Nephron progenitor cell (in vitro differentiated cells): ENCODE measurements at regions not wholly inside any gene's neighbourhood (a gene's known extent, or its start where the extent isn't known, plus 50 kb on each side); places are given as distances from the start of the nearest gene placed in this dataset.
A peak's percentile ranks its signal among the peaks of the same experiment; 100 is the strongest.

Experiments
- DNase-seq: peaks from one replicate; pipeline ENCODE4 v3.0.0; 2021
- H3K27ac Mint-ChIP-seq: 2 replicates; pipeline ENCODE4 v1.8.0; 2021; ENCODE audit warnings: mild to moderate bottlenecking, moderate library complexity, mixed read lengths
- H3K27me3 Mint-ChIP-seq: 2 replicates; pipeline ENCODE4 v1.8.0; 2021; ENCODE audit warnings: mild to moderate bottlenecking, low read depth, mixed read lengths; ENCODE audit not compliant: poor library complexity
- H3K36me3 Mint-ChIP-seq: 2 replicates; pipeline ENCODE4 v1.8.0; 2021; ENCODE audit warnings: low read depth, mixed read lengths
- H3K4me1 Mint-ChIP-seq: 2 replicates; pipeline ENCODE4 v1.8.0; 2021; ENCODE audit warnings: mixed read lengths
- H3K4me3 Mint-ChIP-seq: 2 replicates; pipeline ENCODE4 v1.8.0; 2021; ENCODE audit warnings: mild to moderate bottlenecking, moderate library complexity, mixed read lengths
- H3K9me3 Mint-ChIP-seq: 2 replicates; pipeline ENCODE4 v1.8.0; 2021; ENCODE audit warnings: mild to moderate bottlenecking, moderate library complexity, mixed read lengths
- CTCF ChIP-seq: fragments of 200-600 bp; sonication (generic); IDR thresholded peaks from 2 replicates; pipeline ENCODE4 v1.5.0; 2021; ENCODE audit warnings: antibody characterized with exemption

GRCh38 chr5:62794456-62794855 is 215.8 kb downstream of the LRRC70 start:
- no peak overlapping the region for H3K4me3 Mint-ChIP-seq
- H3K27ac Mint-ChIP-seq, result no peak overlapping the region
- no peaks in the 10 kb centered on the region for H3K27me3 Mint-ChIP-seq
- DNase-seq, result no peak
- no peaks in the 10 kb centered on the region for H3K4me1 Mint-ChIP-seq
- H3K9me3 Mint-ChIP-seq, result peaks cover 21% of the 10 kb centered on the region
- H3K36me3 Mint-ChIP-seq, result no peaks in the 10 kb centered on the region
- no peak for TF ChIP-seq CTCF

GRCh38 chr5:62791059-62791458 is 212.4 kb downstream of the LRRC70 start:
- H3K27ac Mint-ChIP-seq, result no peak overlapping the region
- TF ChIP-seq CTCF, result peak; percentile 5

GRCh38 chr5:62790348-62790747 is 211.7 kb downstream of the LRRC70 start:
- no peaks in the 10 kb centered on the region for H3K36me3 Mint-ChIP-seq
- H3K4me1 Mint-ChIP-seq, result no peaks in the 10 kb centered on the region
- H3K27me3 Mint-ChIP-seq, result no peaks in the 10 kb centered on the region
- no peak overlapping the region for H3K27ac Mint-ChIP-seq
- H3K9me3 Mint-ChIP-seq, result no peaks in the 10 kb centered on the region
- DNase-seq, result no peak
- H3K4me3 Mint-ChIP-seq, result no peak overlapping the region
- no peak for TF ChIP-seq CTCF

More at GRCh38 chr5:62791059-62791458, 212.4 kb downstream of the LRRC70 start:
- Mint-ChIP-seq H3K27me3 (no peaks in the 10 kb centered on the region), H3K4me1 (no peaks in the 10 kb centered on the region), H3K9me3 (no peaks in the 10 kb centered on the region), H3K4me3 (no peak overlapping the region), H3K36me3 (no peaks in the 10 kb centered on the region)
- no peak for DNase-seq

GRCh38 chr5:62786099-62786498 is 207.5 kb downstream of the LRRC70 start:
- Mint-ChIP-seq H3K27ac (no peak overlapping the region), H3K4me1 (no peaks in the 10 kb centered on the region), H3K4me3 (no peak overlapping the region), H3K36me3 (no peaks in the 10 kb centered on the region), H3K9me3 (no peaks in the 10 kb centered on the region), H3K27me3 (no peaks in the 10 kb centered on the region)
- no peak for TF ChIP-seq CTCF
- DNase-seq, result no peak

- H3K9me3 Mint-ChIP-seq, result no peaks in the 10 kb centered on the region
- DNase-seq, result no peak
These were observed 207.0 kb downstream of the LRRC70 start for GRCh38 chr5:62785588-62785987.

More at GRCh38 chr5:62785588-62785987, 207.0 kb downstream of the LRRC70 start:
- H3K4me3 Mint-ChIP-seq, result no peak overlapping the region
- H3K4me1 Mint-ChIP-seq, result no peaks in the 10 kb centered on the region
- no peak overlapping the region for H3K27ac Mint-ChIP-seq
- H3K27me3 Mint-ChIP-seq, result no peaks in the 10 kb centered on the region
- TF ChIP-seq CTCF, result no peak
- H3K36me3 Mint-ChIP-seq, result no peaks in the 10 kb centered on the region
